Activated CD8-positive, alpha-beta memory T cell treated with anti-CD3 and anti-CD28 coated beads, Interleukin-2, amount 10 ng/mL, durations not matched to agents 7 days and 5 days (primary cell): ENCODE measurements at regions not wholly inside any gene's neighbourhood (a gene's known extent, or its start where the extent isn't known, plus 50 kb on each side); places are given as distances from the start of the nearest gene placed in this dataset.

Source experiments
- ATAC-seq: fragments of 150-1000 bp; cut with Tn5 transposase; one replicate; pipeline ENCODE4 v1.10.0; 2021; ENCODE audit warnings: moderate library complexity
- CTCF ChIA-PET: fragments of 350-600 bp; sonication (Branson Sonifier 250); formaldehyde crosslinking; loops from one replicate; lab custom pipeline; 2021; ENCODE audit warnings: antibody characterized with exemption; lab: Charles Lee
- DNase-seq: peaks from one replicate; pipeline ENCODE4 v3.0.0-alpha.2; 2020
- H3K27ac Mint-ChIP-seq: one replicate; pipeline ENCODE4 v1.8.0; 2021; ENCODE audit warnings: mild to moderate bottlenecking, mixed read lengths
- H3K27me3 Mint-ChIP-seq: one replicate; pipeline ENCODE4 v1.8.0; 2021; ENCODE audit warnings: mixed read lengths
- H3K36me3 Mint-ChIP-seq: one replicate; pipeline ENCODE4 v1.8.0; 2021; ENCODE audit warnings: mild to moderate bottlenecking, mixed read lengths
- H3K4me1 Mint-ChIP-seq: one replicate; pipeline ENCODE4 v1.8.0; 2021; ENCODE audit warnings: mixed read lengths
- H3K4me3 Mint-ChIP-seq: one replicate; pipeline ENCODE4 v1.8.0; 2021; ENCODE audit warnings: mild to moderate bottlenecking, moderate library complexity, mixed read lengths
- H3K9me3 Mint-ChIP-seq: one replicate; pipeline ENCODE4 v1.8.0; 2022; ENCODE audit warnings: low read depth, mixed read lengths

DNA sequence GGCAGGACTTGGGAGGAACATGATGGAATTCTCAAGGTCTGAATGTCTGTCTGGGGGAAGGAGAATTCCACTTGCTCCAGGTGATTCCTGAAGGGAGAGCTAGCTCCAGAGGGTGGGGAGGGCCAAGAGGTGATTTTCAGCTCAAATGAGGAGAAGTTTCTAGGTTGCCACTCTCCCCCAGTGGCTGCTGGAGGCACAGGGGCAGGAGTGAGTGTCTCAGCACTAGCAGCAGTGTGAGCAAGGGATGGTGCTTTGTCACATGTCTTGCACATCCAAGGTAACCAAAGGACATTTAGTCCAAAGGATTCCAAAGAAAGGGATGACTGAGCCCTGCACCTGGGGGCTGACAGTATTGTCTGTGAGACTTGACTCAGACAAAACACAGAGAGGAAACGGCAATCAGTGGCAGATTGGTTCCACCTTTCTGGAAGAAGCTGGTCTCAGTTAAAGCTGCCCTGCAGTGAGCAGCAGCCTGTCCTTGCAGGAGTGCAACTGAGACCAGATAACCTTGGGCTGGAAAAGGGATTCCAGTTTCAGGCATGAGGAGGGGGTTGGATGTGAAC is 51.2 kb upstream of the PCBD1 start:
- ATAC-seq: no peak
- DNase-seq: no peak
- H3K36me3 Mint-ChIP-seq: no peaks in the 10 kb centered on the region
- CTCF ChIA-PET: no interaction called here
- H3K4me3 Mint-ChIP-seq: no peak overlapping the region
- no peak overlapping the region for H3K27ac Mint-ChIP-seq
- H3K27me3 Mint-ChIP-seq: peaks cover 9% of the 10 kb centered on the region
- no peaks in the 10 kb centered on the region for H3K4me1 Mint-ChIP-seq
- H3K9me3 Mint-ChIP-seq: no peaks in the 10 kb centered on the region

- no peak for DNase-seq
- H3K27ac Mint-ChIP-seq: no peak overlapping the region
- H3K27me3 Mint-ChIP-seq: peaks cover 9% of the 10 kb centered on the region
- no peak for ATAC-seq
- H3K4me1 Mint-ChIP-seq: no peaks in the 10 kb centered on the region
- CTCF ChIA-PET: no interaction called here
- no peak overlapping the region for H3K4me3 Mint-ChIP-seq
- H3K36me3 Mint-ChIP-seq: no peaks in the 10 kb centered on the region
- H3K9me3 Mint-ChIP-seq: no peaks in the 10 kb centered on the region
Measured at GRCh38 chr10:70940834-70941568, 52.6 kb upstream of the PCBD1 start.

- Mint-ChIP-seq H3K4me1 (no peaks in the 10 kb centered on the region), H3K9me3 (no peaks in the 10 kb centered on the region), H3K27ac (no peak overlapping the region), H3K4me3 (no peak overlapping the region), H3K36me3 (no peaks in the 10 kb centered on the region), H3K27me3 (peaks cover 7% of the 10 kb centered on the region)
- CTCF ChIA-PET: no interaction called here
- ATAC-seq: no peak
- no peak for DNase-seq
Measured at GRCh38 chr10:70942125-70942524, 53.8 kb upstream of the PCBD1 start.

DNA sequence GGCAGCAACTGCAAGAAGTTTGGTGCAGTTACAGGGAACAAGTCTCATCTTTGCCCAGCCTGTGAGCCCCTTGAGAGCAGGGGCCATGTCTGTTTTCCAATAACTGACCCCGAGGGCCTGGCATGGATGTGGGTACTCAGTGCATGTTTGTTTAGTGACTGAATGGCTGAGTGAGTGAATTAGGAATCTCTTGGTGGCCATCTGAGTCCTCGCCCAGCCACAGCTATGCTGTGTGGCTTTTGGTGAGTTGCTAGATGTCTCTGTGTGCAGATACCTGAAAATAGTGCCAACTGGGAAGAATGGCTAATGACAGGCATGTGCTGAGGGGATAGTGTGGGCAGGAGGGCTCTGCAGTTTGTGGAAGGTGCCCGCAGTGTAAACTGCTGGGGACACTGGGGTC is 54.4 kb upstream of the PCBD1 start:
- Mint-ChIP-seq H3K4me3 (no peak overlapping the region), H3K27me3 (peaks cover 7% of the 10 kb centered on the region), H3K9me3 (no peaks in the 10 kb centered on the region), H3K27ac (no peak overlapping the region), H3K36me3 (no peaks in the 10 kb centered on the region), H3K4me1 (no peaks in the 10 kb centered on the region)
- DNase-seq: no peak
- ATAC-seq: no peak
- CTCF ChIA-PET: no interaction called here

DNA sequence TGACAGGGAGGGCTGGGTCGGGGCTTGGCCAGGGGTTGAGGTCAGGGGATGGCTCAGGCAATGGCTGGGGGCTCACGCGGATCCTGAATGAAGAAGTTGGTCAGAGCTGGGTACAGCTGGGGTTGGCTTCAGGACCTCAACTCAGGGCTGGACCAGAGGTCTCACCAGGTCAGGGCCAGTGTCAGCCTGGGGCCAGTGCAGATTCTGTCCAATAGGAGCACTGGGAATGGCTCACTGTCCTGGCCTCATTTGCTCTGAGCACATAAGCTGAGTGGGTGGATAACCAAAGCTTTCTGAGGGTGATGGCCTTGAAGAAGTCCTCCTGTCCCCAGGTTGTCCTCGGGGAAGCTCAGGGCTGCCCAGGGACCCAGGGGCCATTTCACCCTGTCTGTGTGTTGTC is 54.9 kb upstream of the PCBD1 start:
- peaks cover 7% of the 10 kb centered on the region for H3K27me3 Mint-ChIP-seq
- H3K4me3 Mint-ChIP-seq: no peak overlapping the region
- H3K4me1 Mint-ChIP-seq: no peaks in the 10 kb centered on the region
- DNase-seq: no peak
- no peak overlapping the region for H3K27ac Mint-ChIP-seq
- no peaks in the 10 kb centered on the region for H3K9me3 Mint-ChIP-seq
- CTCF ChIA-PET: no interaction called here
- no peak for ATAC-seq
- no peaks in the 10 kb centered on the region for H3K36me3 Mint-ChIP-seq

DNA sequence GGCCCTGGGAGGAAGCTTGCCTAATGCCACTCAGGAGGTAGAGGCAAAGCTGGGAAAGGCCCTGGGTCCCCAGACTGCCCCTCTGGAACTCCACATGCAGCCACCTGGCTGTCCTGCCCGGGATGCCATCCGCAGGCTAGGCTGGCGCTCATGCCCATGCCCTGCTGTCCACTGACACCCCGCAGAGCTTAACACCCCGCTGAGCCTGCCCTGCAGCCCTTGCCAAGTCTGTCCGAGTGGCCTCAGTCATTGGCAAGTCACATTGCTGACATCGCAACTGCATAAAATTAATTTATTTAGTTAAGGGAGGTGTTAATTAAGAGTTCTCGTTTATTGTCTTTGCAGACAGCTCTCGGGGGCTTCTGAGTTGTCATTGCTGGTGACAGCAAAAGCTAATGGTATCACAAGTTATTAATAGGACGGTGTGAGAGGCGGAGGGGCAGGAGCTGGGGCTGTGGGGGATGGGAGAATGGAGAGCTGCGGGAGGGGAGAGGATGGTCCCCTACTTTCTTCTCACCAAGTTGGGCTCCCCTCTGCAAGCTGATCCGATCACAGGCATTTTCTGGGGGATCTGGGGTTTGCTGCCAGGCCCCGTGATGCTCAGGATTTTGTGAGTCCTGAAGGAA is 55.6 kb upstream of the PCBD1 start:
- CTCF ChIA-PET: interaction anchor here (1.4 kb wide), 1 partner anchor 19 kb away, joined by 3 read pairs; no protein-coding TSS in a partner anchor
- Mint-ChIP-seq H3K9me3 (no peaks in the 10 kb centered on the region), H3K4me3 (no peak overlapping the region), H3K4me1 (no peaks in the 10 kb centered on the region), H3K27me3 (peaks cover 7% of the 10 kb centered on the region), H3K27ac (no peak overlapping the region), H3K36me3 (no peaks in the 10 kb centered on the region)
- ATAC-seq (no peak), DNase-seq (no peak)

DNA sequence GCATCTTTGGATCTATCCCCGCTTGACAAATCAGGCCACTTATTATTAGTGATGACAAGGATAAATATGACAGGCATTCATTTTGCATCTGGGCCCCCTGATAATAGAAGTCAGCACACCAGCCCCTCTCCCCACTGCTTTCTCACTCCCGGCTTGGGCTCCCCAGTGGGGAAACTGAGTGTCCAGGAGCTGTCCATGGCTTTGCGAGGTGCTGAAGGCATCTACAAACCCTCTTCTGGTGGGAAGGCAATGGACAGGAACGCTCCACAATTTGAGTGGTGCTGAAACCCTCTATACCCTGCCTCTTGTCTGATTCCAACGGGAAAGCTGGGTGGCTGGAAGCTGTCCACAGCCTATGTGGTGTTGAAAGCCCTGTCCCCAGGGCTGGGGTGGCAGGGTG is 61.7 kb upstream of the PCBD1 start:
- ATAC-seq (no peak), DNase-seq (no peak)
- no peaks in the 10 kb centered on the region for H3K36me3 Mint-ChIP-seq
- H3K4me3 Mint-ChIP-seq: no peak overlapping the region
- CTCF ChIA-PET: no interaction called here
- no peaks in the 10 kb centered on the region for H3K4me1 Mint-ChIP-seq
- no peaks in the 10 kb centered on the region for H3K9me3 Mint-ChIP-seq
- H3K27me3 Mint-ChIP-seq: no peaks in the 10 kb centered on the region
- H3K27ac Mint-ChIP-seq: no peak overlapping the region

DNA sequence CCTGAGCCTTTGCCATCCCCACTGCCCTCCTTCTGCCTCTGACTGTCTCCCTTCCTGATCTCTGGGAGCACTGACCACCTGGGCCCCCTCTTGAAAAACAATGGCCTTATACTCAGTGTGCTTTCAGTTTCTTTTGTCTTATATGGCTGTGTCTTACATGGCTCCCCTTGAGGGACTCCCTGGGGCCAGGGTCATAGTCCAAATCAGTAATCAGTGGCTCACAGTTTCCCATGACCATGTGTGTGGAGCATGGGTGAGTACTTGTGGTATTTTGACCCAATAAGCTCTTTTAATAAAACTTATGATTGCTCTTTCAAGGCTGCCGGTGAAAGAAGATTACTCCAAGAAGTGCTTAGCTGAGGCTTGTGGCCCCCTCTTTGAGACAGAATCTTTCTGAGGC is 62.4 kb upstream of the PCBD1 start:
- H3K4me3 Mint-ChIP-seq: no peak overlapping the region
- no peaks in the 10 kb centered on the region for H3K27me3 Mint-ChIP-seq
- no peaks in the 10 kb centered on the region for H3K9me3 Mint-ChIP-seq
- H3K4me1 Mint-ChIP-seq: no peaks in the 10 kb centered on the region
- no peak overlapping the region for H3K27ac Mint-ChIP-seq
- no peaks in the 10 kb centered on the region for H3K36me3 Mint-ChIP-seq
- DNase-seq: no peak
- ATAC-seq: no peak
- CTCF ChIA-PET: no interaction called here

DNA sequence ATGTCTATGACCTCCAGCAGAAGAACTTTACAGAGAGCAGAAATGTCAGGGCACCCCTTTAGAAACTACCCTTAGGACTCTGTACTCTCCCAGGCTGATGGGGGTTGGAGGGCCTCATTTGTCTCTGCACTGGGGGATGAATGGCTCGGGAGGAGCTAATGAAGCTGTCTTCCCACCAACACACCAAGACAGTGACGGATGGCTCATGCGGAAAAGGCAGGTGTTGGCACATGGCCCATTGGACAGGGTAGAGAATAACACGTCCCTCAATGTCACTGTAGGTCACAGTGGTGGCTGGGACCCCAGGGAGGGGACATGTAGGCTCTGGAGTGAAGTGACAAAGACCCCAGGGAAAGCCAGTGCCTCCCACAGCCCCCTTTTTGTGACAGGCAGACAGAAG is 64.0 kb upstream of the PCBD1 start:
- CTCF ChIA-PET: no interaction called here

DNA sequence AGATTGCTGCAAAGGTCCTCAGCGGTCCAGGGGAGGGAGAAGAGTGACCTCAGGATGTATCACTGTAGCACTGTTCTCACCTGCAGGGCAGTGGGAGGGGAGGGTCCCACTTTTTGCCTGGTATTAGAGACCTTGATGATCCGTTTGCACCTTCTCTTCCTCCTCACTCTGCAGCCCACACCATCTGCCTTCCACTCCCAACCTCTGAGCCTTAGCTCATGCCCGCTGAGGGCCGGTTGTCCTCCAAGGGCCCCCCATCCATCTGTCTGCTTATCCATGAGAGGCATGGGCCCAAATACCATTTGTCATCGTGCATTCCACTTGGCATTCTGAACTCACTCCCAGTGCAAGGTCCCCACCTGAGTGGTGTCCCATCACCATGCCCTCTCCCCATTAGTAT is 64.6 kb upstream of the PCBD1 start:
- no peaks in the 10 kb centered on the region for H3K9me3 Mint-ChIP-seq
- peaks cover 3% of the 10 kb centered on the region for H3K27me3 Mint-ChIP-seq
- H3K27ac Mint-ChIP-seq: no peak overlapping the region
- CTCF ChIA-PET: no interaction called here
- ATAC-seq (no peak), DNase-seq (no peak)
- H3K36me3 Mint-ChIP-seq: no peaks in the 10 kb centered on the region
- H3K4me3 Mint-ChIP-seq: no peak overlapping the region
- H3K4me1 Mint-ChIP-seq: no peaks in the 10 kb centered on the region

More for the DNA sequence above, 64.0 kb upstream of the PCBD1 start:
- no peak for DNase-seq
- Mint-ChIP-seq H3K9me3 (no peaks in the 10 kb centered on the region), H3K36me3 (no peaks in the 10 kb centered on the region), H3K27me3 (peaks cover 2% of the 10 kb centered on the region), H3K4me3 (no peak overlapping the region), H3K4me1 (no peaks in the 10 kb centered on the region), H3K27ac (no peak overlapping the region)
- no peak for ATAC-seq

DNA sequence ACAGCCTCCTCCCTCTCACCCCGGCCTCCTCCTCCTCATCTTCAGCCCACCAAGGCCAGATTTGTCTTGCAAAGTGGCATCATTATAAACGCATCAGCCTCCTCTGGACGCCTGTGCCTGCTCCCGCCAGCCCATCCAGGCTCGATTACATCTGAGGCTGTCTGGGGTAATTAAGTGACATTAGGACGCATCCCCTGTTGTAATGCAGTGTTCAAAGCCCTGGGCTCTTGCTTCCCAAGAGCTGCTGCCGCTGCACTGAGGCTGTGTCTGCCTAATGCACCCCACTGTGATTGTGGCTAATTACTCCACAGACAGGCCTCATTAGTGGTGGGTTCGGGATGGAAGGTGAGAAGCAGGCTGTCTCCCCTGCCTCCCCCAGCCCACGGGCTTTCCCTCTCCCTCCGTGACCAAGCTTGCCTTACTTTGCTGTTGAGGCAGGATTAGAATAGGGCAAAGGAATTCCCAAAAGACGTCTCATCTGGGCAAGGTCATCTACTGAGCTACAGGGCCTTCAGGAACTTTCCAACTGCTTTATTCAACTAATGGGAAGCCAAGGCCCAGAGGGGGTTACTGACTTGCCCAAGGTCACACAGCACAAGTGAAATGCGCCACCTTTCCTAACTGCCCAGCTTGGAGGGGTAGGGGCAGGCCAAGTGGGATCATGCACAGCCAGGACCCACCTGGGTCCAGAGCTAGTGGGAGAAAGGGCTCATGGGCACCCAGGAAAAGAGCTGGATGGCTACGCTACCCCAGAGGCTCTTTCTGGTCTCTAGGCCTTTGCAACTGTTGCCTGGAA is 66.2 kb upstream of the PCBD1 start:
- no peak overlapping the region for H3K27ac Mint-ChIP-seq
- DNase-seq (no peak), ATAC-seq (no peak)
- H3K27me3 Mint-ChIP-seq: peaks cover 3% of the 10 kb centered on the region
- no peaks in the 10 kb centered on the region for H3K9me3 Mint-ChIP-seq
- no peaks in the 10 kb centered on the region for H3K4me1 Mint-ChIP-seq
- H3K36me3 Mint-ChIP-seq: no peaks in the 10 kb centered on the region
- H3K4me3 Mint-ChIP-seq: no peak overlapping the region
- CTCF ChIA-PET: no interaction called here

- peaks cover 3% of the 10 kb centered on the region for H3K27me3 Mint-ChIP-seq
- no peak overlapping the region for H3K27ac Mint-ChIP-seq
- CTCF ChIA-PET: no interaction called here
- H3K9me3 Mint-ChIP-seq: no peaks in the 10 kb centered on the region
- no peak overlapping the region for H3K4me3 Mint-ChIP-seq
- no peak for ATAC-seq
- no peaks in the 10 kb centered on the region for H3K36me3 Mint-ChIP-seq
- DNase-seq: no peak
- no peaks in the 10 kb centered on the region for H3K4me1 Mint-ChIP-seq
Measured at GRCh38 chr10:70956029-70956759, 67.8 kb upstream of the PCBD1 start.

DNA sequence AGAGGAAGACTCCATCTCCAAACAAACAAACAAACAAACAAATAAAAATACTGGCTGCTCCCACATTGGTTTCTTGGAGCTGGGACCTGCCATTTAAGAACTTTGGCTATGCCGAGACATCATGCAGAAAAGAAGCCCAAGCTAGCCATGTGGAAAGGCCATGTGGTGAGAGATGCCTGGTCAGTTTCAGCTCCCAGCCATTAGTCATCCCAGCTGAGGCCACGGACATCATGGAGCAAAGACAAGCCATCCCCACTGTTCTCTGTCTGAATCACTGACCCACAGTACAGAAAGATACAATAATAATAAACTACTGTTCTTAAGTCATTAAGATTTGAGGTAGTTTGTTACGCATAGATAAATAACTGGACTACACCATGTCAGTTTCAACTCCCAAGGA is 70.0 kb upstream of the PCBD1 start:
- DNase-seq (no peak), ATAC-seq (no peak)
- peaks cover 3% of the 10 kb centered on the region for H3K27me3 Mint-ChIP-seq
- no peaks in the 10 kb centered on the region for H3K4me1 Mint-ChIP-seq
- H3K4me3 Mint-ChIP-seq: no peak overlapping the region
- no peaks in the 10 kb centered on the region for H3K9me3 Mint-ChIP-seq
- H3K27ac Mint-ChIP-seq: no peak overlapping the region
- CTCF ChIA-PET: no interaction called here
- no peaks in the 10 kb centered on the region for H3K36me3 Mint-ChIP-seq
